ENCODE measurements at regions not wholly inside any gene's neighbourhood (a gene's known extent, or its start where the extent isn't known, plus 50 kb on each side); places are given as distances from the start of the nearest gene placed in this dataset.

DNA sequence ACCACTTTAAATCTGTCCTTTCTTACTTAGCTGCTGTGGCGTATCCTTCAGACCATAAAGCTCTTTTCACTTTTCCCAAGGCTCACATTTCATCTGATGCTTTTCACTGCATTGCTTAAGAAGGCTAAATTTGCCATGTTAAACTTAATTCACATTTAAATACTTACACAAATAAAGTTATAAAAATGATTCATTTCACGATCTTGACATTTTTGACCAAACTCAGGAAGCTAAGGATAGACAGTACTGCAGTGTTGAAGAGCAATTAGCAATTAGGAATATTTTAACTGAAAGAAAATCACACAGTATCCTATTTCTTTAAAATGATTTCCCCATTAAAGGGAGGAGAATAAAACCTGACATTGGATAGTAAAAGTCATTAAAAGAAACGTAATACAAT lies 1038.6 kb downstream of the STPG2 start:
- DNase-seq (ENCODE audit: low read depth), result no peak
- TF ChIP-seq, protein P1, sequence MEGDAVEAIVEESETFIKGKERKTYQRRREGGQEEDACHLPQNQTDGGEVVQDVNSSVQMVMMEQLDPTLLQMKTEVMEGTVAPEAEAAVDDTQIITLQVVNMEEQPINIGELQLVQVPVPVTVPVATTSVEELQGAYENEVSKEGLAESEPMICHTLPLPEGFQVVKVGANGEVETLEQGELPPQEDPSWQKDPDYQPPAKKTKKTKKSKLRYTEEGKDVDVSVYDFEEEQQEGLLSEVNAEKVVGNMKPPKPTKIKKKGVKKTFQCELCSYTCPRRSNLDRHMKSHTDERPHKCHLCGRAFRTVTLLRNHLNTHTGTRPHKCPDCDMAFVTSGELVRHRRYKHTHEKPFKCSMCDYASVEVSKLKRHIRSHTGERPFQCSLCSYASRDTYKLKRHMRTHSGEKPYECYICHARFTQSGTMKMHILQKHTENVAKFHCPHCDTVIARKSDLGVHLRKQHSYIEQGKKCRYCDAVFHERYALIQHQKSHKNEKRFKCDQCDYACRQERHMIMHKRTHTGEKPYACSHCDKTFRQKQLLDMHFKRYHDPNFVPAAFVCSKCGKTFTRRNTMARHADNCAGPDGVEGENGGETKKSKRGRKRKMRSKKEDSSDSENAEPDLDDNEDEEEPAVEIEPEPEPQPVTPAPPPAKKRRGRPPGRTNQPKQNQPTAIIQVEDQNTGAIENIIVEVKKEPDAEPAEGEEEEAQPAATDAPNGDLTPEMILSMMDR (IDR thresholded peaks at IDR 0.05; ENCODE audit: insufficient read depth, low read length), result no peak
- H3K4me3 ChIP-seq (ENCODE audit: low read depth, low read length), result no peak overlapping the region

DNA sequence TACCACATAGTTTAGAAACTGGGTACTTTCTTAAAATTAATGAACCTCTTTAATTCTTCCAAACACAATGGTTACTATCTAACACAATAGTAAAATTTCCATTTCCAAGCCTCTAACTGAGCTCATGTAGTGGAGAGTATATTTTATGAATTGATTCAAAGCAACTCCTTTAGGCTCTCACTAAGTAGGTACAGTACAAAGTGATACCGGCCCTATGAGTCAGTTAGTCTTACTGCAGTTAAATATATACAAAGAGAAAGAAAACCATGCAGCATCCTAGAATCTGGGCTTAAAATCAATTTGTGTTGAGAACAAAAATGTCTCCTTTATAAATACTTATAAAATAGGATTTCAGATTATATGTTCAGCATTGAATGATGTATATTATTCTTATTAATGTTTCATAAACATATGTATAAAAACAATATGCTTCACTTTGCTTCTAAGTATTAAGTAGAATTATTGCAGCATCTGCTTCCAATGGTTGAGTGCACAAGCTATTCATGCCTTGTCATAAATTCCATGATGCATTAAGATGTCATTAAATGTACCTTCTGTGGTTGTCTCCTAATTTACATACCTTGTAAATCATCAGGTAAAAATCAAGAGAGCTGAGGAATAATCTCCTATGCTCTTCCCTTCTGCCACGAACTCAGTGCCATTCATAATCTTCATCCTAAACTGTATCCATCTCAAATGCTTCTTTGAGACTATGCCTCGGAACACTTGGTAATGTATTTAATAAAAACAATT lies 1037.8 kb downstream of the STPG2 start:
- DNase-seq (ENCODE audit: low read depth), result no peak
- TF ChIP-seq, protein P1 (IDR thresholded peaks at IDR 0.05; ENCODE audit: insufficient read depth, low read length), result no peak
- no peak overlapping the region for H3K4me3 ChIP-seq (ENCODE audit: low read depth, low read length)

DNA sequence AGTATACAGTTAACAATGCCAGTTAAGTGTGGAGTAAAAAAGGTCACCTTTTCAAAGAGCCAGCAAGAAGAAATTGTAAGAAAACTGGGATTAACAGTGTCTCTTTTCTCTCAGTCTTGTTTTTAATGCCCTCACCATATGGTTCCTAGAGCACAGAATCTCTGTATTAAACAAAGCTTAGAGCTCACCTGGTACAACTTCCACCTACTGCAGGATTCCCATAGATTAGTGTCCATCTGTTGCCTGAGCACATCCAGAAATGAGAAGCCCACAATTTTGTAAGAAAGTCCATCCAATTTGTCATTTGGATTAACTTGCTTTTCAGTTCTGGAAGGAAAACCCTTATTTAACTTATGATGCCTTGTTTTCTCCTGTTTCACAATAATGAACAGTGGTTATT lies 1037.1 kb downstream of the STPG2 start:
- H3K4me3 ChIP-seq (ENCODE audit: low read depth, low read length), result no peak overlapping the region
- TF ChIP-seq, protein P1 (IDR thresholded peaks at IDR 0.05; ENCODE audit: insufficient read depth, low read length), result no peak
- DNase-seq (ENCODE audit: low read depth), result no peak

DNA sequence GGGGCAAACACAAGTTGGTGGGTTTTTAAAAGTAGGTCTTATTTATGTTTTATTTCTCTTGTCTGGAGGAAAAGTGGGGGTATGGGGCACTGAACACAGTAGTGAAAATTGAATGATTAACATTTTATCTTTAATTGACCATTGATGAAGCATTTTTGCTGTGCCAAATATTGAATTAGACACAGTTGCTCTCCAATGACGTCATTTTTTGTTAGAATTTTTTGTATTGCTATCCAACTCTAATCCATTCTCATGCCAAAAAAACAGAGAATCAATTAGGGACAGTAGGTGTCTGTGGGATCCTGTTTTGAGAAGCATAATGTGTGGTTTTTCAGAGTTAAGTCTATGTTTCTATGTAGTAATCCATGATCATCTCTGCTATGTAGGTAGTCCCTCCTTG lies 1032.8 kb downstream of the STPG2 start:
- TF ChIP-seq, protein P1 (IDR thresholded peaks at IDR 0.05; ENCODE audit: insufficient read depth, low read length), result no peak
- H3K4me3 ChIP-seq (ENCODE audit: low read depth, low read length), result no peak overlapping the region
- DNase-seq (ENCODE audit: low read depth), result no peak

DNA sequence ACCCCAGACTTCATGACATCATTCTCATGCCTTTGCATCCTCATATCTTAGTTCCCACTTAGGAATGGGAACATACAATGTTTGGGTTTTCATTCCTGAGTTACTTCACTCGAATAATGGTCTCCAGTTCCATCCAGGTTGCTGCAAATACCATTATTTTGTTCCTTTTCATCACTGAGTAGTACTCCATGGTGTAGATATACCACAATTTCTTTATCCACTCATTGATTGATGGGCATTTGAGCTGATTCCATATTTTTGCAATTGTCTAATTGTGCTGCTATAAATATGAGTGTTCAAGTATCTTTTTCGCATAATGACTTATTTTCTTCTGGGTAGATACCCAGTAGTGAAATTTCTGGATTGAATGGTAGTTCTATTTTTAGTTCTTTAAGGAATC lies 1026.8 kb downstream of the STPG2 start:
- DNase-seq (ENCODE audit: low read depth), result no peak
- TF ChIP-seq, protein P1 (IDR thresholded peaks at IDR 0.05; ENCODE audit: insufficient read depth, low read length), result no peak
- H3K4me3 ChIP-seq (ENCODE audit: low read depth, low read length), result no peak overlapping the region

DNA sequence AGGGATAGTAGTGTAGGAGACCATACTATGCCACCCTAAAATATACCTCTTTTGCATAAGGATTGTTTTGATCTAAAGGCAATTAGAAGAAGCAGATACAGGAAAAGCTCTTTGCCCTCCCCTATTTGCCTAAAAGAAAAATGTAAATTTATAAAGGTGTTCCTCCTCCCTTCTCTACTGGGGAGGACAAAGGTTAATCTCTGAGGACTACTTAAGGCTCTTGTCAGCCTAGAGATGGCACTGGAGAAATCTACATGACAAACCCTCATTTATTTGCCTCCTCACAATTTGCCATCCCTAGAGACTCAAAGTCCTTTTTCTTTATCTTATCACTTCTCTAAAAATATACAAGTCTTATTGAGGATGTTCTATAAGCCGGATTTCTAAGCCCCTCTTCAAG lies 1021.8 kb downstream of the STPG2 start:
- TF ChIP-seq, protein P1 (IDR thresholded peaks at IDR 0.05; ENCODE audit: insufficient read depth, low read length), result no peak
- DNase-seq (ENCODE audit: low read depth), result no peak
- no peak overlapping the region for H3K4me3 ChIP-seq (ENCODE audit: low read depth, low read length)

DNA sequence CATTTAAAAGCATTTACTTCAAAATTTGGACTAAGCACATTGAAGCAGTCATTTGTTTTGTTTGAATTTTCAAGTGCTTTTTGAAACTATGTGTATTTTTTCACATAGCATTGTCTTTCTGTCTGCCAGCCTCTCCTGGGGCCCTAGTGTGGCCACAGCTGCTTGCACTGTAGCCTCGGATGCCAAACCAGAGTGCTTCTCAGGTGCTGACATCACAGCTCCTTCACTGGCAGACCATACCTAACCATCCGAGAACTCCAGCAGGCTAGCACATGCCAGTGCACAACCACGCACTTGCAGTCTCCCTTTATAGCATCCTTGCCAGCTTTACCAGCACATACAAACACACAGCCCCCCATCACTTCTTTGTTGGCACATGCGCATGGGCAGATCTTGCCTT lies 1019.7 kb downstream of the STPG2 start:
- H3K4me3 ChIP-seq (ENCODE audit: low read depth, low read length), result no peak overlapping the region
- TF ChIP-seq, protein P1 (IDR thresholded peaks at IDR 0.05; ENCODE audit: insufficient read depth, low read length), result no peak
- no peak for DNase-seq (ENCODE audit: low read depth)

Data from fibroblast of the aortic adventitia (primary cell).